Large intestine (tissue), 3 donors: ENCODE measurements at regions not wholly inside any gene's neighbourhood (a gene's known extent, or its start where the extent isn't known, plus 50 kb on each side); places are given as distances from the start of the nearest gene placed in this dataset.

Experiments
- DNase-seq, 2 donors: peaks; one replicate each; pipeline versions ENCODE4 v3.0.0 to v3.0.0-alpha.2; 2013
- H3K27ac ChIP-seq: one replicate; pipeline ENCODE4 v1.5.1; 2013; ENCODE audit warnings: low read length
- H3K27me3 ChIP-seq: 2 replicates; pipeline ENCODE4 v1.6.1; 2013; ENCODE audit warnings: low read length; ENCODE audit not compliant: control insufficient read depth, insufficient read depth
- H3K36me3 ChIP-seq: 2 replicates; pipeline ENCODE4 v1.6.1; 2013; ENCODE audit warnings: low read length; ENCODE audit not compliant: control insufficient read depth, insufficient read depth
- H3K4me1 ChIP-seq: one replicate; pipeline ENCODE4 v1.6.1; 2013; ENCODE audit warnings: low read length; ENCODE audit not compliant: control insufficient read depth, insufficient read depth
- H3K4me3 ChIP-seq: one replicate; pipeline ENCODE4 v1.5.1; 2013; ENCODE audit warnings: low read length
- H3K9me3 ChIP-seq: one replicate; pipeline ENCODE4 v1.6.1; 2013; ENCODE audit warnings: mild to moderate bottlenecking, low read depth, low read length, moderate library complexity; ENCODE audit not compliant: control insufficient read depth
- WGBS: methylation state at CpG from one replicate; pipeline ENCODE4 v1.1.5; 2013; ENCODE audit warnings: low lambda C conversion rate; ENCODE audit not compliant: insufficient coverage; 5-methylcytosine and 5-hydroxymethylcytosine counted together

- no peak overlapping the region for H3K4me3 ChIP-seq
- no peaks in the 10 kb centered on the region for H3K36me3 ChIP-seq
- WGBS, result no CpG with 5 or more reads among the region's 4 CpGs
- H3K27me3 ChIP-seq, result no peaks in the 10 kb centered on the region
- H3K9me3 ChIP-seq, result no peaks in the 10 kb centered on the region
- DNase-seq, result no peak
- H3K4me1 ChIP-seq, result peaks cover 15% of the 10 kb centered on the region
- H3K27ac ChIP-seq, result no peak overlapping the region
Measured at GRCh38 chr6:106885679-106886078, 88.8 kb downstream of the CD24 start.

- Histone ChIP-seq H3K36me3 (no peaks in the 10 kb centered on the region), H3K27me3 (no peaks in the 10 kb centered on the region), H3K4me1 (peaks cover 10% of the 10 kb centered on the region), H3K27ac (no peak overlapping the region), H3K9me3 (no peaks in the 10 kb centered on the region), H3K4me3 (no peak overlapping the region)
- WGBS, result 100% methylated on average over 3 of the region's 6 CpGs
- no peak for DNase-seq
Measured at GRCh38 chr6:106884576-106884975, 90.0 kb downstream of the CD24 start.

- H3K4me3 ChIP-seq, result no peak overlapping the region
- H3K9me3 ChIP-seq, result no peaks in the 10 kb centered on the region
- peaks cover 6% of the 10 kb centered on the region for H3K4me1 ChIP-seq
- H3K36me3 ChIP-seq, result no peaks in the 10 kb centered on the region
- no peaks in the 10 kb centered on the region for H3K27me3 ChIP-seq
- WGBS, result no CpG with 5 or more reads among the region's 4 CpGs
- H3K27ac ChIP-seq, result no peak overlapping the region
- no peak for DNase-seq
Measured at GRCh38 chr6:106883808-106884262, 90.7 kb downstream of the CD24 start.

DNA sequence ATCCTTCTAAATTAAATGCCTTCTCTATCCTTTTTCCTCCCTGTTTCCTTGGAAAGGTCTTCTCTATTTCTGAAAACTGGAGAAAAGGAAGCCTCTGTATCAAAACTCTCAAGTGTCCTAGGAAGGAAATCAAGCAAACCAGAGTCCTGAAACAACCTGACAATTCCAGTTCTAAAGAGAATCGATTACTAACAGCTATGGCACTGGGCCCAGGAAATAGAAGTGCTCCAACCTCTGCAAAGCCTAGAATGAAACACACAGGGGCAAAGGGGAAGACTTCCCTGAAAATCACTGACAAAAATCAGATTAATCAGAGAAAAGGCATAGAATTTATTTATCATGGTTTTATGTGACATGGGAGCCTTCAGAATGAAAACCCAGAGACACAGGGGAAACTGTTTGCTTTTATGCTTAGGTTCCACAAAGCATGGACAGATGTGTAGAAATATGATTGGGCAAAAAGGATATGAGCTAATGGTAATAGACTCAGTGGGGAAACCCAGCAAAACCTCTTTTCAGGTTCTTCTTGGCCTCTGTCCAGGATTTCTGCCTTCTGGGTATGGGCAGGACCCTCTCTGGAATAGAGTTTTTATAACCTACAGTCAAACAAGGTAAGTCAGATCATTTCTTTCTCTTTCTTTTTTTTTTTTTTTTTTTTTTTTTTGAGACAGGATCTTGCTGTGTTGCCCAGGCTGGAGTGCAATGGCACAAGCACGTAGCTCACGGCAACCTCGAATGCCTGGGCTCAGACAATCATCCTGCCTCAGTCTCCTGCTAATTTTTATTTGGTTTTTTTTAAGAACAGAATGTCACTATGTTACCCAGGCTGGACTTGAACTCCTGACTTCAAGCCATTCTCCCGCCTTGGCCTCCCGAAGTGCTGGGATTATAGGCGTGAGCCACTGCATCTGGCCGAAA is 91.7 kb downstream of the CD24 start:
- DNase-seq, result no peak
- H3K27ac ChIP-seq, result no peak overlapping the region

GRCh38 chr6:106882138-106882537 is 92.4 kb downstream of the CD24 start:
- no peaks in the 10 kb centered on the region for H3K27me3 ChIP-seq
- no peaks in the 10 kb centered on the region for H3K36me3 ChIP-seq
- no peak for DNase-seq
- no peak overlapping the region for H3K4me3 ChIP-seq
- no peaks in the 10 kb centered on the region for H3K4me1 ChIP-seq
- H3K27ac ChIP-seq, result no peak overlapping the region
- H3K9me3 ChIP-seq, result no peaks in the 10 kb centered on the region

More for the DNA sequence above, 91.7 kb downstream of the CD24 start:
- H3K4me1 ChIP-seq, result no peaks in the 10 kb centered on the region
- H3K27me3 ChIP-seq, result no peaks in the 10 kb centered on the region
- no peaks in the 10 kb centered on the region for H3K9me3 ChIP-seq
- no peaks in the 10 kb centered on the region for H3K36me3 ChIP-seq
- 100% methylated on average over 1 of the region's 8 CpGs for WGBS
- H3K4me3 ChIP-seq, result no peak overlapping the region

DNA sequence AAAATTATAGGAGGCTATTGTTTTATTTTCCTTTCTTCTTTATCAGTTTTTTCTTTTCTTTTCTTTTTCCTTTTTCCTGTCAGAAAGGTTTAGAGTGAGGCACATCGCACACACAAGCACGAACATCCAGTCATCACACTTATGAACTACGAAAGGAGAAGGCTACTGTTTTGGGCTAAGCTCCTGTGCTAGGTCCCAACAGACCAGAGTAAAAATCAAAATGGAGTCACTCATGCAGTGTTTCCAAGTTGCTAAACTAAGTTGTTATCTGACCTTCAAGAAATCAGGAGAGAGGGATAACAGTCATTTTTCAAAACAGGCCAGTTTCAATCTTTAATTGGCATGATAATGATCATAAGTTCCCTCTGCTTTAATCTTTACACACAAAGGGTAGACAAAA is 93.6 kb downstream of the CD24 start:
- Histone ChIP-seq H3K9me3 (peaks cover under 1% of the 10 kb centered on the region), H3K4me1 (no peaks in the 10 kb centered on the region), H3K4me3 (no peak overlapping the region), H3K36me3 (no peaks in the 10 kb centered on the region), H3K27me3 (no peaks in the 10 kb centered on the region), H3K27ac (no peak overlapping the region)
- no CpG with 5 or more reads among the region's 3 CpGs for WGBS
- no peak for DNase-seq

GRCh38 chr6:106875782-106876321 is 98.7 kb downstream of the CD24 start:
- WGBS, result no CpG with 5 or more reads among the region's 4 CpGs
- Histone ChIP-seq H3K9me3 (peaks cover 7% of the 10 kb centered on the region), H3K36me3 (no peaks in the 10 kb centered on the region), H3K27ac (no peak overlapping the region), H3K27me3 (no peaks in the 10 kb centered on the region), H3K4me3 (no peak overlapping the region), H3K4me1 (peaks cover 4% of the 10 kb centered on the region)
- no peak for DNase-seq

- DNase-seq, result no peak
- Histone ChIP-seq H3K36me3 (no peaks in the 10 kb centered on the region), H3K27ac (no peak overlapping the region), H3K27me3 (no peaks in the 10 kb centered on the region), H3K4me3 (no peak overlapping the region), H3K4me1 (peaks cover 4% of the 10 kb centered on the region), H3K9me3 (peaks cover 16% of the 10 kb centered on the region)
Measured at GRCh38 chr6:106874481-106874880, 100.0 kb downstream of the CD24 start.

- Histone ChIP-seq H3K4me1 (peaks cover 4% of the 10 kb centered on the region), H3K9me3 (peaks cover 25% of the 10 kb centered on the region), H3K36me3 (no peaks in the 10 kb centered on the region), H3K4me3 (no peak overlapping the region), H3K27me3 (no peaks in the 10 kb centered on the region), H3K27ac (no peak overlapping the region)
- DNase-seq, result no peak
- WGBS, result no CpG with 5 or more reads among the region's 3 CpGs
Measured at GRCh38 chr6:106872049-106872448, 102.5 kb downstream of the CD24 start.

DNA sequence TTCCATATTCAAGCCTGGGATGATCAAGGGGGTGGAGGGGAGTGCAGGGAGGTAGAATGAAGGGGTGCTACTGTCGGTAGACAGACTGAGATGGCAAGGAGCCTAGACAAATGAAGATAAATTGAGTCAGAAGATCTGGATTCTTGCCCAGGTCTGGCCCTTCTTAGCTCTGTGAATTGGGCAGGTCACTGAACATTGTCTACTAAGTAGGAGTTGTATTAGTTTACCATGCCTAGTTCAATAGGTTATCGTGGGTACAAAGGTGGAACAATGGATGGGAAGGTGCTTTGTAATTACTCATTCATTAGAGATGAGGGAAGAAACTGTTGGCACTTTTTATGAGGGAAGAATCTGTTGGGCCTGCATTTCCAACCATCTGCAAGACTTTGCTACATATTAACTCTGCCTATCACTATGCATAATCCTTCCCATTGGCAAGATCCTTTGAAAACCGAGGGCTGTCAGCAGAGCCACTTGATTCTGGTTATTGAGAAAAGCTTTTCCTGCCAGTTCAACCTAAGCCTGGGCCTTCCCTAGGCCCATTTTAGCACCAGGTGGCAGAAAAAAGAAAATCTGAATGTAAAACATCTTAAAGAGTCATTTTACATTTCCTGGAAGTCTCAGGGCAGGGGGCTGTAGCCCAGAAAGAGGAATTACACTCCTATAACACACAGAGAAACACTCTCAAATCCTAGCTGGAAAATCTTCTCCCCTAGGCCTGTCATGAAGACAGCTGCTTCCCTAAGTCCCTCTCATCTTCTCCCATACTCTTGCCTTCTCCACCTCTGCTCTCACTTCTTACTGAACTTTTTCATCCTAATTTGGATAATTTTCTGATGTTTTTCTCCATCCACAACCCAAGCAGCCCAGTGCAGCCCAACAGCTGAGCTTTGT is 103.5 kb downstream of the CD24 start:
- WGBS, result 50% methylated on average over 1 of the region's 3 CpGs
- H3K27ac ChIP-seq, result peak overlapping the region; percentile 42

More for the DNA sequence above, 103.5 kb downstream of the CD24 start:
- peak; percentile 23 to 70 for DNase-seq
- Histone ChIP-seq H3K9me3 (peaks cover 30% of the 10 kb centered on the region), H3K27me3 (no peaks in the 10 kb centered on the region), H3K36me3 (no peaks in the 10 kb centered on the region), H3K4me1 (peaks cover 4% of the 10 kb centered on the region), H3K4me3 (no peak overlapping the region)
